ENCODE measurements at regions not wholly inside any gene's neighbourhood (a gene's known extent, or its start where the extent isn't known, plus 50 kb on each side); places are given as distances from the start of the nearest gene placed in this dataset.

DNA sequence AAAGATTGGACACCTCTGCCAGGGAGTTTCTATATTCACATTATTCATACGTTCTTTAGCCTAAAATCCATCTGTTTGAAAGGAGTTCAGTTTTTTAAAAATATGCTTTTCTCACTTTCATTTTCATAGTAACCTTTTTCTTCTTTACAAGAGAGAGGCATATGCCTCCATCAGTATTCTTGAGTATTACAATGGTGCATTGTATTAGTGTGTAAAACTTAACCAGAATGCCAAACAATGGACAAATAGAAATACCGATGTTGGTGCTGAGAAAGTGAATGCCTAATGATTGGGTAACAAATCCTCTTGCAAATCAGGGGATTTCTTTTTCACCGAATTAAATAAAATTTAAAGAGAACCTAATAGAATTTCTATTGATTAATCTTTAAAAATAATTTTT lies 163.2 kb upstream of the LAMA2 start:
- intact Hi-C loops (cut with DNase I), result no loop called here
- Histone ChIP-seq H3K36me3 (no peaks in the 10 kb centered on the region), H3K4me1 (no peaks in the 10 kb centered on the region), H3K9me3 (no peaks in the 10 kb centered on the region), H3K27me3 (no peaks in the 10 kb centered on the region), H3K4me3 (replicated peaks in 1 of 3) (no peak overlapping the region), H3K27ac (no peak overlapping the region)
- no peak for TF ChIP-seq POLR2A (IDR thresholded peaks at IDR 0.05)
- TF ChIP-seq, protein P1, sequence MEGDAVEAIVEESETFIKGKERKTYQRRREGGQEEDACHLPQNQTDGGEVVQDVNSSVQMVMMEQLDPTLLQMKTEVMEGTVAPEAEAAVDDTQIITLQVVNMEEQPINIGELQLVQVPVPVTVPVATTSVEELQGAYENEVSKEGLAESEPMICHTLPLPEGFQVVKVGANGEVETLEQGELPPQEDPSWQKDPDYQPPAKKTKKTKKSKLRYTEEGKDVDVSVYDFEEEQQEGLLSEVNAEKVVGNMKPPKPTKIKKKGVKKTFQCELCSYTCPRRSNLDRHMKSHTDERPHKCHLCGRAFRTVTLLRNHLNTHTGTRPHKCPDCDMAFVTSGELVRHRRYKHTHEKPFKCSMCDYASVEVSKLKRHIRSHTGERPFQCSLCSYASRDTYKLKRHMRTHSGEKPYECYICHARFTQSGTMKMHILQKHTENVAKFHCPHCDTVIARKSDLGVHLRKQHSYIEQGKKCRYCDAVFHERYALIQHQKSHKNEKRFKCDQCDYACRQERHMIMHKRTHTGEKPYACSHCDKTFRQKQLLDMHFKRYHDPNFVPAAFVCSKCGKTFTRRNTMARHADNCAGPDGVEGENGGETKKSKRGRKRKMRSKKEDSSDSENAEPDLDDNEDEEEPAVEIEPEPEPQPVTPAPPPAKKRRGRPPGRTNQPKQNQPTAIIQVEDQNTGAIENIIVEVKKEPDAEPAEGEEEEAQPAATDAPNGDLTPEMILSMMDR (IDR thresholded peaks at IDR 0.05), result no peak
- DNase-seq, result no peak
- WGBS, 2 donors, result 85 to 88% methylated on average over 3 of the region's 3 CpGs

GRCh38 chr6:128713461-128713860 lies 169.5 kb upstream of the LAMA2 start:
- WGBS, 2 donors, result 82 to 88% methylated on average over 2 of the region's 2 CpGs
- intact Hi-C loops (cut with DNase I), result no loop called here
- Histone ChIP-seq H3K27ac (no peak overlapping the region), H3K4me1 (no peaks in the 10 kb centered on the region), H3K27me3 (no peaks in the 10 kb centered on the region), H3K4me3 (replicated peaks in 1 of 3) (no peak overlapping the region), H3K36me3 (no peaks in the 10 kb centered on the region), H3K9me3 (no peaks in the 10 kb centered on the region)
- DNase-seq, result no peak
- no peak for TF ChIP-seq POLR2A (IDR thresholded peaks at IDR 0.05)
- TF ChIP-seq, protein P1 (IDR thresholded peaks at IDR 0.05), result no peak

DNA sequence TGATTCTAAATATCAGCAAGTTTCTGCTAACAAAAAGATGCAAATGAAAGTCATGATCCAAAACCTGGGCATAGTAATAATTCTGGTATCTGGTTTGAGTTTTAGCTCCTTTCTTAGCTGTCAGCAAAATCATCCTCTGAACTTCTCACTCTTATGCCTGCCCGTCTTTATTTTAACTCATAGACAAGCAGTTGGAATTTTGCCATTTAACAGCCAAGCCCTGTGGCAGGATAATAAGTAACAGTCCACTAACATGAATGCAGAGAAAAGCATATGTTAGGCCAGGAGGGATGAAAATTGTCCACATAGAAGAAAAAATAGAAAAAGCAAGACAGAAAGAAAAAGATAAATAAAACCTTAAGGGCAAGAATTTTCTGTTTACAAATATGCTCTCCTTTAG lies 170.0 kb upstream of the LAMA2 start:
- Histone ChIP-seq H3K4me3 (replicated peaks in 1 of 3) (no peak overlapping the region), H3K27me3 (no peaks in the 10 kb centered on the region), H3K27ac (no peak overlapping the region), H3K36me3 (no peaks in the 10 kb centered on the region), H3K4me1 (no peaks in the 10 kb centered on the region), H3K9me3 (no peaks in the 10 kb centered on the region)
- no peak for DNase-seq
- intact Hi-C loops (cut with DNase I), result no loop called here
- 32 to 42% methylated on average over 1 of the region's 1 CpG for WGBS, 2 donors
- TF ChIP-seq, protein P1 (IDR thresholded peaks at IDR 0.05), result no peak
- TF ChIP-seq POLR2A (IDR thresholded peaks at IDR 0.05), result no peak

DNA sequence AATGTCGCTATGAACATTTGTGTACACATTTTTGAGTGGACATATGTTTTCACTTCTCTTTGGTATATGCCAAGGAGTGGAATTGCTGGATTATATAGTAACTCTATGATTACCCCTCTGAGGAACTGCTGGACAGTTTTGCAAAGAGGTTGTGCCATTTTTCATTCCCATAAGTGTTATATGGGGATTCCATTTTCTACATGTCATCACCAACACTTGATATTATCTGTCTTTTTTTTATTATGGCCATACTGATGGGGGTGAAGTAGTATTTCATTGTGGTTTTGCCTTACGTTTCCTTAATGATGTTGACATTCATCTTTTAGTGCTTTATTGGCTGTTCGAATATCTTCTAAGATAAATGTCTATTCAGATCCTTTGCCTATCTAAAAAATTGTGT lies 171.8 kb upstream of the LAMA2 start:
- intact Hi-C loops (cut with DNase I), result no loop called here
- TF ChIP-seq POLR2A (IDR thresholded peaks at IDR 0.05), result no peak
- TF ChIP-seq, protein P1 (IDR thresholded peaks at IDR 0.05), result no peak
- no peaks in the 10 kb centered on the region for H3K9me3 ChIP-seq
- H3K27me3 ChIP-seq, result no peaks in the 10 kb centered on the region
- no peak overlapping the region for H3K27ac ChIP-seq
- DNase-seq, result no peak
- 89 to 91% methylated on average over 3 of the region's 3 CpGs for WGBS, 2 donors
- H3K4me3 ChIP-seq (replicated peaks in 1 of 3), result no peak overlapping the region
- no peaks in the 10 kb centered on the region for H3K4me1 ChIP-seq
- no peaks in the 10 kb centered on the region for H3K36me3 ChIP-seq

DNA sequence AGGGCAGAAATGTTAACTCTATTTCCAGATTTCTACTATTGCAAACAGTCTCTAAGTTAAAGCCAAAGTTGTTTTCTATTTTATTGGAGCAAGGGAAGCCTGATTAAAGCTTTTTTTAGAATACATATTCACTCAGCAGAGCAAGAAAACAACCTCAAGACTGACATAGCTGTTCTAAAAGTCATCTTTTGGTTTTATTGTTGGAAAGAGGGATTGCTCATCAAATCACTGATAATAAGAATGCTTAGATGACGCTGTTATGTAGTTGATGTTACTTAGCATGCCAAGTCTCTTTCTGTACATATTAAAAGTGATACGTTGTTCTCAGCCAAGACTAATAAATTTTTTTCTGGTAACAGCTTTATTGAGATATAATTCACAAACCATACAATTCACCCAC lies 172.6 kb upstream of the LAMA2 start:
- H3K27ac ChIP-seq, result no peak overlapping the region
- 85 to 86% methylated on average over 2 of the region's 2 CpGs for WGBS, 2 donors
- intact Hi-C loops (cut with DNase I), result no loop called here
- H3K9me3 ChIP-seq, result no peaks in the 10 kb centered on the region
- TF ChIP-seq, protein P1 (IDR thresholded peaks at IDR 0.05), result no peak
- TF ChIP-seq POLR2A (IDR thresholded peaks at IDR 0.05), result no peak
- no peaks in the 10 kb centered on the region for H3K36me3 ChIP-seq
- DNase-seq, result no peak
- H3K4me1 ChIP-seq, result no peaks in the 10 kb centered on the region
- no peak overlapping the region for H3K4me3 ChIP-seq (replicated peaks in 1 of 3)
- no peaks in the 10 kb centered on the region for H3K27me3 ChIP-seq

All from thyroid gland (tissue), 4 donors.